HepG2 (cell line): ENCODE measurements at regions not wholly inside any gene's neighbourhood (a gene's known extent, or its start where the extent isn't known, plus 50 kb on each side); places are given as distances from the start of the nearest gene placed in this dataset.

Experiments
- ATAC-seq: fragments of 200-7000 bp; cut with Tn5 transposase; 3 replicates; pipeline ENCODE4 v1.9.1; 2020; ENCODE audit warnings: mild to moderate bottlenecking, moderate library complexity
- BruUV-seq: library from RNA; stranded (reverse); fragments of 400-500 nt; replicated peaks from 2 replicates; lab custom pipeline; 2021; lab: Mats Ljungman, UMichigan
- CTCF ChIA-PET: fragments of 300-600 bp; formaldehyde crosslinking; extraction: SDS; loops from one replicate; lab custom pipeline; 2021; ENCODE audit warnings: low total read pairs, inconsistent platforms, low intra/inter-chr PET ratio; lab: Yijun Ruan, JAX
- POLR2A ChIA-PET: fragments of 350-600 bp; sonication (Branson Sonifier 250); formaldehyde crosslinking; loops from one replicate; lab custom pipeline; 2020; ENCODE audit warnings: antibody characterized with exemption, inconsistent platforms; lab: Yijun Ruan, JAX
- DNase-seq: peaks from one replicate; pipeline ENCODE4 v3.0.0-alpha.2; 2015; ENCODE audit warnings: low spot score
- FAIRE-seq: peaks from 3 replicates; lab custom pipeline; 2011; peaks lifted over from hg19 to GRCh38; lab: Jason Lieb, UNC
- H2AFZ ChIP-seq: one replicate; pipeline ENCODE4 v1.6.1; 2011; ENCODE audit warnings: low read length, inconsistent platforms
- H3K27ac ChIP-seq: fragments of 300-600 bp; 3 replicates; pipeline ENCODE4 v1.8.0; 2011; ENCODE audit warnings: mixed run types, mild to moderate bottlenecking, mixed read lengths, low read length, inconsistent platforms; ENCODE audit not compliant: insufficient read depth; ENCODE audit errors: extremely low read length
- H3K27me3 ChIP-seq, 2 experiments: fragments of 200-600 bp in 1 of 2; 2 replicates in 1 of 2; 3 replicates in 1 of 2; pipeline versions ENCODE4 v1.6.0 to v1.8.0; 2011; ENCODE audit warnings: low read length in 2 of 2, mild to moderate bottlenecking in 2 of 2, moderate library complexity in 2 of 2, inconsistent platforms in 1 of 2; ENCODE audit not compliant: insufficient read depth in 2 of 2, control insufficient read depth in 1 of 2
- H3K36me3 ChIP-seq, 2 experiments: fragments of 200-600 bp in 1 of 2; replicated peaks in 1 of 2; 2 replicates in 1 of 2; 3 replicates in 1 of 2; pipeline versions ENCODE4 v1.5.1 to v1.8.0; 2011; ENCODE audit warnings: low read length in 2 of 2, inconsistent platforms in 1 of 2; ENCODE audit not compliant: insufficient read depth in 2 of 2, control insufficient read depth in 1 of 2
- H3K4me1 ChIP-seq: 2 replicates; pipeline ENCODE4 v1.5.1; 2012; ENCODE audit warnings: low read length, inconsistent platforms; ENCODE audit not compliant: insufficient read depth
- H3K4me2 ChIP-seq: 2 replicates; pipeline ENCODE4 v1.6.0; 2011; ENCODE audit warnings: low read depth, low read length, inconsistent platforms
- H3K4me3 ChIP-seq, 3 experiments: fragments of 200-600 bp in 1 of 3; sonication (generic), shearing (Covaris generic) in 1 of 3; replicated peaks in 1 of 3; 2 replicates each; pipeline ENCODE4 v1.5.1; 2011 to 2016; ENCODE audit warnings: low read length in 3 of 3, inconsistent platforms in 2 of 3, low read depth in 2 of 3, mild to moderate bottlenecking in 2 of 3, control low read depth in 1 of 3, mixed read lengths in 1 of 3; ENCODE audit not compliant: insufficient read depth in 1 of 3
- H3K79me2 ChIP-seq: one replicate; pipeline ENCODE4 v1.6.1; 2011; ENCODE audit warnings: low read length, inconsistent platforms; ENCODE audit not compliant: insufficient read depth
- H3K9ac ChIP-seq: 2 replicates; pipeline ENCODE4 v1.6.0; 2011; ENCODE audit warnings: mild to moderate bottlenecking, low read depth, low read length, inconsistent platforms; ENCODE audit not compliant: insufficient read depth
- H3K9me3 ChIP-seq: 2 replicates; pipeline ENCODE4 v1.5.1; 2012; ENCODE audit warnings: mild to moderate bottlenecking, low read length
- H4K20me1 ChIP-seq: 2 replicates; pipeline ENCODE4 v1.6.0; 2011; ENCODE audit warnings: inconsistent platforms, mild to moderate bottlenecking, low read length, moderate library complexity; ENCODE audit not compliant: insufficient read depth
- DNMT3B ChIP-seq: conservative IDR thresholded peaks from 2 replicates; pipeline ENCODE4 v1.6.1; 2016; ENCODE audit warnings: missing biosample characterization, control low read depth
- KDM4B ChIP-seq: sonication (generic); formaldehyde crosslinking; IDR thresholded peaks from 2 replicates; pipeline ENCODE4 v1.4.0; 2020; ENCODE audit warnings: missing genetic modification reagents
- KMT2A ChIP-seq: sonication (generic); formaldehyde crosslinking; IDR thresholded peaks from 2 replicates; pipeline ENCODE4 v1.4.0; 2020; ENCODE audit warnings: missing genetic modification reagents
- RAD51 ChIP-seq: fragments of 450-650 bp; IDR thresholded peaks from 2 replicates; pipeline ENCODE4 v1.6.1; 2016; ENCODE audit warnings: borderline replicate concordance
- ZNF441 ChIP-seq: sonication (generic); formaldehyde crosslinking; IDR thresholded peaks from 2 replicates; pipeline ENCODE4 v1.7.0; 2021; ENCODE audit warnings: missing genetic modification reagents, borderline replicate concordance
- ZNF746 ChIP-seq: sonication (generic); formaldehyde crosslinking; IDR thresholded peaks from 2 replicates; pipeline ENCODE4 v1.8.0; 2022; ENCODE audit warnings: mild to moderate bottlenecking, missing genetic modification reagents
- ZNF768 ChIP-seq: sonication (generic); formaldehyde crosslinking; IDR thresholded peaks from 2 replicates; pipeline ENCODE4 v1.4.0; 2020; ENCODE audit warnings: missing genetic modification reagents
- WGBS: methylation state at CpG from one replicate; pipeline ENCODE4 v1.1.6; 2017; ENCODE audit warnings: low lambda C conversion rate; 5-methylcytosine and 5-hydroxymethylcytosine counted together
- in situ Hi-C: cut with HindIII; loops from 2 replicates; pipeline ENCODE4 v1.10.0; 2017; ENCODE audit warnings: low pct_unique_long_range_greater_than_20kb; ENCODE audit not compliant: extremely low pct_ligation_motif_present
- intact Hi-C: fragments of 100-400 bp; cut with micrococcal nuclease; formaldehyde crosslinking; loops from one replicate; pipeline ENCODE4 v1.10.0; 2022; ENCODE audit not compliant: unreplicated experiment
- TF ChIP-seq, protein P1 (sequence below): sonication (generic); formaldehyde crosslinking; IDR thresholded peaks from 2 replicates; pipeline ENCODE4 v1.4.0; 2020; ENCODE audit warnings: missing genetic modification reagents
- TF ChIP-seq, protein P2 (sequence below): sonication (generic); formaldehyde crosslinking; IDR thresholded peaks from 2 replicates; pipeline ENCODE4 v1.9.0; 2021; ENCODE audit warnings: mild to moderate bottlenecking, missing genetic modification reagents
- TF ChIP-seq, protein P3 (sequence below), 2 experiments: fragments of 450-650 bp in 1 of 2; sonication (generic) in 1 of 2; formaldehyde crosslinking; IDR thresholded peaks; 2 replicates each; pipeline versions ENCODE4 v1.5.0 to v1.8.0; 2020 to 2022; ENCODE audit warnings: mild to moderate bottlenecking in 1 of 2, missing genetic modification reagents in 1 of 2

DNA sequence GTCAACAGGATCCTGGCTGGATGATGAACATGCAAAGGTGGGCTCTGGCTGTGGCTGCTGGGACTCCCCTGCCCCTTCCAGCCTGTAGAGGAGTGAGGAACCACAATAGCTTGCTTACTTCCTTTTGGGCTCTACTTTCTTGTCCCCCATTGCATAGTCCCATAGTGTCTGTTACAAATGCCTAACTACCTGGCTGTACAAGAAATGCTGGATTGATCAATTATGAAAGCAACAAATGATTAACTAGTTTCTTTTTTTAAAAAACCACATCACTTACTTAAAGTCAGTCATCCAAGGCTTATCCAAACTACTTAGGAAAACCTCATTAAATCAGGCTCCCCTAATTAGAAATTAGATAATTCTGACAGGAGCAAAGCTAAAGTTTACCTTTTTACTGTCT, 514.1 kb upstream of the PKN2 start (continued):
- TF ChIP-seq, protein P1, sequence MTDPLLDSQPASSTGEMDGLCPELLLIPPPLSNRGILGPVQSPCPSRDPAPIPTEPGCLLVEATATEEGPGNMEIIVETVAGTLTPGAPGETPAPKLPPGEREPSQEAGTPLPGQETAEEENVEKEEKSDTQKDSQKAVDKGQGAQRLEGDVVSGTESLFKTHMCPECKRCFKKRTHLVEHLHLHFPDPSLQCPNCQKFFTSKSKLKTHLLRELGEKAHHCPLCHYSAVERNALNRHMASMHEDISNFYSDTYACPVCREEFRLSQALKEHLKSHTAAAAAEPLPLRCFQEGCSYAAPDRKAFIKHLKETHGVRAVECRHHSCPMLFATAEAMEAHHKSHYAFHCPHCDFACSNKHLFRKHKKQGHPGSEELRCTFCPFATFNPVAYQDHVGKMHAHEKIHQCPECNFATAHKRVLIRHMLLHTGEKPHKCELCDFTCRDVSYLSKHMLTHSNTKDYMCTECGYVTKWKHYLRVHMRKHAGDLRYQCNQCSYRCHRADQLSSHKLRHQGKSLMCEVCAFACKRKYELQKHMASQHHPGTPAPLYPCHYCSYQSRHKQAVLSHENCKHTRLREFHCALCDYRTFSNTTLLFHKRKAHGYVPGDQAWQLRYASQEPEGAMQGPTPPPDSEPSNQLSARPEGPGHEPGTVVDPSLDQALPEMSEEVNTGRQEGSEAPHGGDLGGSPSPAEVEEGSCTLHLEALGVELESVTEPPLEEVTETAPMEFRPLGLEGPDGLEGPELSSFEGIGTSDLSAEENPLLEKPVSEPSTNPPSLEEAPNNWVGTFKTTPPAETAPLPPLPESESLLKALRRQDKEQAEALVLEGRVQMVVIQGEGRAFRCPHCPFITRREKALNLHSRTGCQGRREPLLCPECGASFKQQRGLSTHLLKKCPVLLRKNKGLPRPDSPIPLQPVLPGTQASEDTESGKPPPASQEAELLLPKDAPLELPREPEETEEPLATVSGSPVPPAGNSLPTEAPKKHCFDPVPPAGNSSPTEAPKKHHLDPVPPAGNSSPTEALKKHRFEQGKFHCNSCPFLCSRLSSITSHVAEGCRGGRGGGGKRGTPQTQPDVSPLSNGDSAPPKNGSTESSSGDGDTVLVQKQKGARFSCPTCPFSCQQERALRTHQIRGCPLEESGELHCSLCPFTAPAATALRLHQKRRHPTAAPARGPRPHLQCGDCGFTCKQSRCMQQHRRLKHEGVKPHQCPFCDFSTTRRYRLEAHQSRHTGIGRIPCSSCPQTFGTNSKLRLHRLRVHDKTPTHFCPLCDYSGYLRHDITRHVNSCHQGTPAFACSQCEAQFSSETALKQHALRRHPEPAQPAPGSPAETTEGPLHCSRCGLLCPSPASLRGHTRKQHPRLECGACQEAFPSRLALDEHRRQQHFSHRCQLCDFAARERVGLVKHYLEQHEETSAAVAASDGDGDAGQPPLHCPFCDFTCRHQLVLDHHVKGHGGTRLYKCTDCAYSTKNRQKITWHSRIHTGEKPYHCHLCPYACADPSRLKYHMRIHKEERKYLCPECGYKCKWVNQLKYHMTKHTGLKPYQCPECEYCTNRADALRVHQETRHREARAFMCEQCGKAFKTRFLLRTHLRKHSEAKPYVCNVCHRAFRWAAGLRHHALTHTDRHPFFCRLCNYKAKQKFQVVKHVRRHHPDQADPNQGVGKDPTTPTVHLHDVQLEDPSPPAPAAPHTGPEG: no peak
- TF ChIP-seq RAD51 (no peak), ZNF768 (CRISPR knock-in tag) (no peak)

DNA sequence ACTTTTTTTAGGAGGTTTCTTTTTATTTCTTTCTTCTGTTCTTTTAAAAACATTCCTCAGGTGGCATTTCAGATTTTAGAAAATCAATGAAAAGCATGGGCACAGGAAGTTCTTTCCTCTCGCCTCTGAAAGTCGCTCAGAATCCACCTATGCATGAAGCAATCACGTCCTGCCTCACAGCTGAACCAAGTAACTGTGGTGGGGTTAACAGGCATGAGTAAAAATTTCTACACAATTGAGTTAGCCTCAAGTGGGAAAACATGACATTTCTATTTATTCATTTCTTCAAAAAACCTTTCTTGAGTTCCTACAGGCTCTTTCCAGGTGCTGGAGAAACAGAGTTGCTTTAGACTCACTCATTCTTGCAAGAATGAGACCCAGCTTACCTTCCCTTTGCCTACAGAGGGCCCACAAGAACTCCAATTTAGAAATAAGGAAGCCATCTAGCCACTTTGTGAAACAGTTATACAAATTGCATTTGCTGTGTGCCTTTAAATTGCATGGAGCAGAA, 508.9 kb upstream of the PKN2 start:
- no peaks in the 10 kb centered on the region for H3K27me3 ChIP-seq
- CTCF ChIA-PET: no interaction called here
- H3K9me3 ChIP-seq: no peaks in the 10 kb centered on the region
- peak overlapping the region; percentile 99 for H3K27ac ChIP-seq
- no peak overlapping the region for H2AFZ ChIP-seq
- TSS peak; percentile 97 for BruUV-seq
- peak overlapping the region; percentile 87 for H3K9ac ChIP-seq
- peak overlapping the region; percentile 20 to 41 (median 32); a peak in 4 of 6 replicates for H3K4me3 ChIP-seq
- no peaks in the 10 kb centered on the region for H3K36me3 ChIP-seq
- peak; percentile 54 for ATAC-seq
- no peaks in the 10 kb centered on the region for H4K20me1 ChIP-seq
- no peaks in the 10 kb centered on the region for H3K79me2 ChIP-seq
- POLR2A ChIA-PET: interaction anchor here (1.3 to 1.6 kb wide), 3 partner anchors 12 to 847 kb away, joined by 3 to 9 read pairs (median 4); partner anchors contain the start of gene LMO4
- in situ Hi-C loops: loop anchor here (5.0 kb wide), 1 partner anchor 378 kb away; no protein-coding TSS in a partner anchor
- peaks cover 84% of the 10 kb centered on the region for H3K4me1 ChIP-seq
- DNase-seq: peak; percentile 68
- no peak for FAIRE-seq
- intact Hi-C loops: loop anchor here (2.0 to 10.0 kb wide), 4 partner anchors 60 to 510 kb away; partner anchors contain the start of gene PKN2
- WGBS: 0% methylated on average over 3 of the region's 3 CpGs
- peak overlapping the region; percentile 80 for H3K4me2 ChIP-seq
- TF ChIP-seq, protein P2, sequence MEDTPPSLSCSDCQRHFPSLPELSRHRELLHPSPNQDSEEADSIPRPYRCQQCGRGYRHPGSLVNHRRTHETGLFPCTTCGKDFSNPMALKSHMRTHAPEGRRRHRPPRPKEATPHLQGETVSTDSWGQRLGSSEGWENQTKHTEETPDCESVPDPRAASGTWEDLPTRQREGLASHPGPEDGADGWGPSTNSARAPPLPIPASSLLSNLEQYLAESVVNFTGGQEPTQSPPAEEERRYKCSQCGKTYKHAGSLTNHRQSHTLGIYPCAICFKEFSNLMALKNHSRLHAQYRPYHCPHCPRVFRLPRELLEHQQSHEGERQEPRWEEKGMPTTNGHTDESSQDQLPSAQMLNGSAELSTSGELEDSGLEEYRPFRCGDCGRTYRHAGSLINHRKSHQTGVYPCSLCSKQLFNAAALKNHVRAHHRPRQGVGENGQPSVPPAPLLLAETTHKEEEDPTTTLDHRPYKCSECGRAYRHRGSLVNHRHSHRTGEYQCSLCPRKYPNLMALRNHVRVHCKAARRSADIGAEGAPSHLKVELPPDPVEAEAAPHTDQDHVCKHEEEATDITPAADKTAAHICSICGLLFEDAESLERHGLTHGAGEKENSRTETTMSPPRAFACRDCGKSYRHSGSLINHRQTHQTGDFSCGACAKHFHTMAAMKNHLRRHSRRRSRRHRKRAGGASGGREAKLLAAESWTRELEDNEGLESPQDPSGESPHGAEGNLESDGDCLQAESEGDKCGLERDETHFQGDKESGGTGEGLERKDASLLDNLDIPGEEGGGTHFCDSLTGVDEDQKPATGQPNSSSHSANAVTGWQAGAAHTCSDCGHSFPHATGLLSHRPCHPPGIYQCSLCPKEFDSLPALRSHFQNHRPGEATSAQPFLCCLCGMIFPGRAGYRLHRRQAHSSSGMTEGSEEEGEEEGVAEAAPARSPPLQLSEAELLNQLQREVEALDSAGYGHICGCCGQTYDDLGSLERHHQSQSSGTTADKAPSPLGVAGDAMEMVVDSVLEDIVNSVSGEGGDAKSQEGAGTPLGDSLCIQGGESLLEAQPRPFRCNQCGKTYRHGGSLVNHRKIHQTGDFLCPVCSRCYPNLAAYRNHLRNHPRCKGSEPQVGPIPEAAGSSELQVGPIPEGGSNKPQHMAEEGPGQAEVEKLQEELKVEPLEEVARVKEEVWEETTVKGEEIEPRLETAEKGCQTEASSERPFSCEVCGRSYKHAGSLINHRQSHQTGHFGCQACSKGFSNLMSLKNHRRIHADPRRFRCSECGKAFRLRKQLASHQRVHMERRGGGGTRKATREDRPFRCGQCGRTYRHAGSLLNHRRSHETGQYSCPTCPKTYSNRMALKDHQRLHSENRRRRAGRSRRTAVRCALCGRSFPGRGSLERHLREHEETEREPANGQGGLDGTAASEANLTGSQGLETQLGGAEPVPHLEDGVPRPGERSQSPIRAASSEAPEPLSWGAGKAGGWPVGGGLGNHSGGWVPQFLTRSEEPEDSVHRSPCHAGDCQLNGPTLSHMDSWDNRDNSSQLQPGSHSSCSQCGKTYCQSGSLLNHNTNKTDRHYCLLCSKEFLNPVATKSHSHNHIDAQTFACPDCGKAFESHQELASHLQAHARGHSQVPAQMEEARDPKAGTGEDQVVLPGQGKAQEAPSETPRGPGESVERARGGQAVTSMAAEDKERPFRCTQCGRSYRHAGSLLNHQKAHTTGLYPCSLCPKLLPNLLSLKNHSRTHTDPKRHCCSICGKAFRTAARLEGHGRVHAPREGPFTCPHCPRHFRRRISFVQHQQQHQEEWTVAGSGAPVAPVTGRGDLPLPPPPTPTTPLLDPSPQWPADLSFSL (CRISPR knock-in tag): no peak
- TF ChIP-seq KDM4B (CRISPR knock-in tag) (no peak), KMT2A (CRISPR knock-in tag) (no peak), DNMT3B (CRISPR knock-in tag) (peak; percentile 32; the same call in 1 of the 2 replicates), ZNF441 (CRISPR knock-in tag) (peak; percentile 81), ZNF746 (CRISPR knock-in tag) (no peak)
- TF ChIP-seq, protein P3, sequence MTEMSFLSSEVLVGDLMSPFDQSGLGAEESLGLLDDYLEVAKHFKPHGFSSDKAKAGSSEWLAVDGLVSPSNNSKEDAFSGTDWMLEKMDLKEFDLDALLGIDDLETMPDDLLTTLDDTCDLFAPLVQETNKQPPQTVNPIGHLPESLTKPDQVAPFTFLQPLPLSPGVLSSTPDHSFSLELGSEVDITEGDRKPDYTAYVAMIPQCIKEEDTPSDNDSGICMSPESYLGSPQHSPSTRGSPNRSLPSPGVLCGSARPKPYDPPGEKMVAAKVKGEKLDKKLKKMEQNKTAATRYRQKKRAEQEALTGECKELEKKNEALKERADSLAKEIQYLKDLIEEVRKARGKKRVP (CRISPR knock-in tag; IDR thresholded peaks at IDR 0.05): peak in 1 of 2 experiments; percentile 46; a peak in 1 of 4 replicates
